B cell (primary cell): ENCODE measurements at regions not wholly inside any gene's neighbourhood (a gene's known extent, or its start where the extent isn't known, plus 50 kb on each side); places are given as distances from the start of the nearest gene placed in this dataset.

Source experiments
- EZH2 ChIP-seq: IDR thresholded peaks from 2 replicates; pipeline ENCODE4 v1.6.1; 2012; ENCODE audit warnings: borderline replicate concordance, low read depth, mild to moderate bottlenecking, moderate library complexity, low read length; ENCODE audit not compliant: insufficient read depth, poor library complexity, severe bottlenecking
- TF ChIP-seq, protein P1 (sequence below): fragments of 200-600 bp; IDR thresholded peaks from one replicate; pipeline ENCODE4 v1.8.0; 2022; ENCODE audit warnings: antibody characterized with exemption, mild to moderate bottlenecking

DNA sequence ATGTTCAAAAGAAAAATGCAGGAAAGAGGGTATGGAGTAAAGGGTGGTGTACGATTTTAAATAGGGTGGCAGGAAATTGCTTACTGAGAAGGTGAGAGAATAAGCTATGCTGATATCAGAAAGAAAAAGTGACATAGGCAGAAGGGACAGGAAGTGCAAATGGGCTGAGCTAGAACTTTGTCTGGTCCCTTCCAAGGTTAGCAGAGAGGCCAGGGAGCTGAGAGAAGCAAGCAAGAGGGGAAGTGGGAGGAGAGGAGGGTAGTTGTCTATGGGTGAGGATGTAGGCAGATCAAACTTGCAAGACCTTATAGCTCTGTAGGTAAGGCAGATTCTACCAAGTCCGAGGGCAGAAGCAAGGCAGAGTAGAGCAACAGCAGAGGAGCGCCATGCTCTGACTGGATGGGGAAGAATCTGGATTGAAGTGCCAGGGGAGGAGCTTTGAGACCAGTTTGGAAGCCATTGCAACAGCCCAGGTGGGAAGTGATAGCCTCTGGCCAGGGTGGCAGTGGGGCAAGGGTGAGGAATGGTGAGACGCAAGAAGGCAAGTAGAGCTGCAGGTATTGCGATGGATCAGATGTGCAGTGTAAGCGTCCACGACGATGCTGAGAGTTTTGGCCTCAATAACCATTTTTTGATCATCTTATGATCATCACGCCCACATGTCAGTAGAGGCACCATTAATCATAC is 134.4 kb upstream of the APCDD1 start:
- TF ChIP-seq, protein P1, sequence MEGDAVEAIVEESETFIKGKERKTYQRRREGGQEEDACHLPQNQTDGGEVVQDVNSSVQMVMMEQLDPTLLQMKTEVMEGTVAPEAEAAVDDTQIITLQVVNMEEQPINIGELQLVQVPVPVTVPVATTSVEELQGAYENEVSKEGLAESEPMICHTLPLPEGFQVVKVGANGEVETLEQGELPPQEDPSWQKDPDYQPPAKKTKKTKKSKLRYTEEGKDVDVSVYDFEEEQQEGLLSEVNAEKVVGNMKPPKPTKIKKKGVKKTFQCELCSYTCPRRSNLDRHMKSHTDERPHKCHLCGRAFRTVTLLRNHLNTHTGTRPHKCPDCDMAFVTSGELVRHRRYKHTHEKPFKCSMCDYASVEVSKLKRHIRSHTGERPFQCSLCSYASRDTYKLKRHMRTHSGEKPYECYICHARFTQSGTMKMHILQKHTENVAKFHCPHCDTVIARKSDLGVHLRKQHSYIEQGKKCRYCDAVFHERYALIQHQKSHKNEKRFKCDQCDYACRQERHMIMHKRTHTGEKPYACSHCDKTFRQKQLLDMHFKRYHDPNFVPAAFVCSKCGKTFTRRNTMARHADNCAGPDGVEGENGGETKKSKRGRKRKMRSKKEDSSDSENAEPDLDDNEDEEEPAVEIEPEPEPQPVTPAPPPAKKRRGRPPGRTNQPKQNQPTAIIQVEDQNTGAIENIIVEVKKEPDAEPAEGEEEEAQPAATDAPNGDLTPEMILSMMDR, result no peak
- no peak for TF ChIP-seq EZH2
